Type B pancreatic cell (in vitro differentiated cells): ENCODE measurements at regions not wholly inside any gene's neighbourhood (a gene's known extent, or its start where the extent isn't known, plus 50 kb on each side); places are given as distances from the start of the nearest gene placed in this dataset.

Experiments used
- DNase-seq: peaks from one replicate; pipeline ENCODE4 v3.0.0; 2021; ENCODE audit warnings: mixed read lengths; ENCODE audit not compliant: unreplicated experiment; ENCODE audit errors: extremely low spot score
- H3K27ac Mint-ChIP-seq: 2 replicates; pipeline ENCODE4 v1.8.0; 2021; ENCODE audit warnings: mild to moderate bottlenecking, mixed read lengths
- H3K27me3 Mint-ChIP-seq: 2 replicates; pipeline ENCODE4 v1.8.0; 2021; ENCODE audit warnings: mixed read lengths
- H3K36me3 Mint-ChIP-seq: 2 replicates; pipeline ENCODE4 v1.8.0; 2021; ENCODE audit warnings: mixed read lengths
- H3K4me1 Mint-ChIP-seq: one replicate; pipeline ENCODE4 v1.8.0; 2021; ENCODE audit warnings: mixed read lengths; ENCODE audit not compliant: unreplicated experiment
- H3K4me3 Mint-ChIP-seq: 2 replicates; pipeline ENCODE4 v1.8.0; 2021; ENCODE audit warnings: mild to moderate bottlenecking, mixed read lengths
- H3K9me3 Mint-ChIP-seq: 2 replicates; pipeline ENCODE4 v1.8.0; 2021; ENCODE audit warnings: mixed read lengths
- CTCF ChIP-seq: fragments of 200-600 bp; sonication (generic); conservative IDR thresholded peaks from 2 replicates; pipeline ENCODE4 v1.5.0; 2021; ENCODE audit warnings: antibody characterized with exemption, mild to moderate bottlenecking

- no peak for DNase-seq
- Mint-ChIP-seq H3K27me3 (no peaks in the 10 kb centered on the region), H3K27ac (no peak overlapping the region), H3K36me3 (no peaks in the 10 kb centered on the region), H3K4me1 (no peaks in the 10 kb centered on the region), H3K9me3 (no peaks in the 10 kb centered on the region), H3K4me3 (no peak overlapping the region)
- TF ChIP-seq CTCF = no peak
These were observed 69.8 kb upstream of the PPM1B start for GRCh38 chr2:44098891-44099290.

- no peaks in the 10 kb centered on the region for H3K27me3 Mint-ChIP-seq
- DNase-seq = no peak
- no peaks in the 10 kb centered on the region for H3K9me3 Mint-ChIP-seq
- H3K27ac Mint-ChIP-seq = no peak overlapping the region
- H3K4me3 Mint-ChIP-seq = no peak overlapping the region
- TF ChIP-seq CTCF = no peak
- no peaks in the 10 kb centered on the region for H3K4me1 Mint-ChIP-seq
- no peaks in the 10 kb centered on the region for H3K36me3 Mint-ChIP-seq
These were observed 68.3 kb upstream of the PPM1B start for GRCh38 chr2:44100351-44100750.

GRCh38 chr2:44101246-44101645 lies 67.4 kb upstream of the PPM1B start:
- TF ChIP-seq CTCF = no peak
- DNase-seq = no peak
- Mint-ChIP-seq H3K36me3 (no peaks in the 10 kb centered on the region), H3K9me3 (no peaks in the 10 kb centered on the region), H3K4me3 (no peak overlapping the region), H3K4me1 (no peaks in the 10 kb centered on the region), H3K27ac (no peak overlapping the region), H3K27me3 (no peaks in the 10 kb centered on the region)

- H3K27me3 Mint-ChIP-seq = no peaks in the 10 kb centered on the region
- H3K4me1 Mint-ChIP-seq = no peaks in the 10 kb centered on the region
- no peaks in the 10 kb centered on the region for H3K9me3 Mint-ChIP-seq
- H3K4me3 Mint-ChIP-seq = no peak overlapping the region
- DNase-seq = no peak
- no peak overlapping the region for H3K27ac Mint-ChIP-seq
- no peak for TF ChIP-seq CTCF
- no peaks in the 10 kb centered on the region for H3K36me3 Mint-ChIP-seq
These were observed 65.7 kb upstream of the PPM1B start for GRCh38 chr2:44102790-44103562.

GRCh38 chr2:44103639-44104038 lies 65.0 kb upstream of the PPM1B start:
- no peaks in the 10 kb centered on the region for H3K36me3 Mint-ChIP-seq
- no peaks in the 10 kb centered on the region for H3K9me3 Mint-ChIP-seq

More at GRCh38 chr2:44103639-44104038, 65.0 kb upstream of the PPM1B start:
- no peak for DNase-seq
- H3K4me1 Mint-ChIP-seq = no peaks in the 10 kb centered on the region
- no peak overlapping the region for H3K4me3 Mint-ChIP-seq
- no peak overlapping the region for H3K27ac Mint-ChIP-seq
- H3K27me3 Mint-ChIP-seq = no peaks in the 10 kb centered on the region
- TF ChIP-seq CTCF = no peak
